H7 (cell line): ENCODE measurements at regions not wholly inside any gene's neighbourhood (a gene's known extent, or its start where the extent isn't known, plus 50 kb on each side); places are given as distances from the start of the nearest gene placed in this dataset.

Source experiments
- DNase-seq: peaks from one replicate; pipeline ENCODE4 v3.0.0; 2012
- H3K27me3 ChIP-seq: 2 replicates; pipeline ENCODE4 v1.6.0; 2011; ENCODE audit warnings: mild to moderate bottlenecking, low read length; ENCODE audit not compliant: control insufficient read depth, insufficient read depth
- H3K36me3 ChIP-seq: replicated peaks from 2 replicates; pipeline ENCODE4 v1.5.1; 2011; ENCODE audit warnings: low read length; ENCODE audit not compliant: control insufficient read depth, insufficient read depth
- H3K4me3 ChIP-seq: 2 replicates; pipeline ENCODE4 v1.5.1; 2011; ENCODE audit warnings: low read depth, mild to moderate bottlenecking, control low read depth, low read length, moderate library complexity; ENCODE audit not compliant: insufficient read depth

GRCh38 chr18:76741346-76741745, 81.0 kb upstream of the ZNF236 start:
- no peak for DNase-seq
- Histone ChIP-seq H3K4me3 (no peak overlapping the region), H3K27me3 (no peaks in the 10 kb centered on the region), H3K36me3 (no peaks in the 10 kb centered on the region)

- Histone ChIP-seq H3K27me3 (no peaks in the 10 kb centered on the region), H3K4me3 (no peak overlapping the region), H3K36me3 (no peaks in the 10 kb centered on the region)
- no peak for DNase-seq
These were observed 86.0 kb upstream of the ZNF236 start for GRCh38 chr18:76736309-76736708.

- no peak for DNase-seq
- Histone ChIP-seq H3K36me3 (no peaks in the 10 kb centered on the region), H3K27me3 (no peaks in the 10 kb centered on the region), H3K4me3 (no peak overlapping the region)
These were observed 91.5 kb upstream of the ZNF236 start for GRCh38 chr18:76730901-76731300.

- Histone ChIP-seq H3K27me3 (no peaks in the 10 kb centered on the region), H3K36me3 (no peaks in the 10 kb centered on the region), H3K4me3 (no peak overlapping the region)
- no peak for DNase-seq
These were observed 94.8 kb upstream of the ZNF236 start for GRCh38 chr18:76727589-76727988.

GRCh38 chr18:76725445-76725844, 96.9 kb upstream of the ZNF236 start:
- Histone ChIP-seq H3K27me3 (no peaks in the 10 kb centered on the region), H3K4me3 (no peak overlapping the region), H3K36me3 (no peaks in the 10 kb centered on the region)
- no peak for DNase-seq

GRCh38 chr18:76722224-76723061, 99.9 kb upstream of the ZNF236 start:
- H3K27me3 ChIP-seq = no peaks in the 10 kb centered on the region

GRCh38 chr18:76721207-76721996, 101.0 kb upstream of the ZNF236 start:
- Histone ChIP-seq H3K4me3 (no peak overlapping the region), H3K36me3 (no peaks in the 10 kb centered on the region), H3K27me3 (no peaks in the 10 kb centered on the region)
- no peak for DNase-seq

More at GRCh38 chr18:76722224-76723061, 99.9 kb upstream of the ZNF236 start:
- Histone ChIP-seq H3K36me3 (no peaks in the 10 kb centered on the region), H3K4me3 (no peak overlapping the region)
- peak; percentile 56 for DNase-seq

GRCh38 chr18:76720683-76721082, 101.7 kb upstream of the ZNF236 start:
- Histone ChIP-seq H3K36me3 (no peaks in the 10 kb centered on the region), H3K4me3 (no peak overlapping the region), H3K27me3 (no peaks in the 10 kb centered on the region)
- no peak for DNase-seq

GRCh38 chr18:76715012-76715610, 107.2 kb upstream of the ZNF236 start:
- H3K27me3 ChIP-seq = no peaks in the 10 kb centered on the region
- no peaks in the 10 kb centered on the region for H3K36me3 ChIP-seq
- DNase-seq = no peak
- H3K4me3 ChIP-seq = no peak overlapping the region

- no peak for DNase-seq
- Histone ChIP-seq H3K4me3 (no peak overlapping the region), H3K27me3 (no peaks in the 10 kb centered on the region), H3K36me3 (no peaks in the 10 kb centered on the region)
These were observed 108.9 kb upstream of the ZNF236 start for GRCh38 chr18:76713432-76713831.

- no peaks in the 10 kb centered on the region for H3K27me3 ChIP-seq
- no peak for DNase-seq
- H3K36me3 ChIP-seq = no peaks in the 10 kb centered on the region
- no peak overlapping the region for H3K4me3 ChIP-seq
These were observed 109.7 kb upstream of the ZNF236 start for GRCh38 chr18:76712511-76713140.

- Histone ChIP-seq H3K4me3 (no peak overlapping the region), H3K36me3 (no peaks in the 10 kb centered on the region), H3K27me3 (no peaks in the 10 kb centered on the region)
- no peak for DNase-seq
These were observed 111.5 kb upstream of the ZNF236 start for GRCh38 chr18:76710646-76711520.

- Histone ChIP-seq H3K27me3 (no peaks in the 10 kb centered on the region), H3K36me3 (no peaks in the 10 kb centered on the region), H3K4me3 (no peak overlapping the region)
- peak; percentile 87 for DNase-seq
These were observed 112.4 kb upstream of the ZNF236 start for GRCh38 chr18:76709659-76710645.
